ENCODE measurements at regions not wholly inside any gene's neighbourhood (a gene's known extent, or its start where the extent isn't known, plus 50 kb on each side); places are given as distances from the start of the nearest gene placed in this dataset.

DNA sequence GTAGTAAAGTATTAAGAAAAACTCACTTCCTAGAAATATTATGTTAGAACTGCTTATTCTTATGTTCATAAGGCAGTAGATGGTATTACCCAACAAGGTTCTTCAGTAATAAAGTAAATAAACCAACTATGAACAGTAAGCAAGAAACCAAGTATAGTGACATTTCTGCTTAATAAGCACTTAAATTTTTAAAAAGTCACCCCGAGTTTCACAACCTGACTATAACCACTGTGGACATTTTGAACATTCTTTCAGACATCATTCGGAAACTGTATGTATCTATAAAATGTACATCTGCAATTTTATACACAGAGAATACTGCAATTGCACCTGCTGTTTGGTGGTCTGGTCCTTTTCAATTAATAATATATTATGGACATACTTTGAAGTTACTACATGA, 1073.6 kb downstream of the XPNPEP1 start:
- H3K4me3 ChIP-seq (ENCODE audit: low read length, poor library complexity, severe bottlenecking), result no peak overlapping the region
- no peaks in the 10 kb centered on the region for H3K27me3 ChIP-seq (ENCODE audit: insufficient read depth, low read length, poor library complexity, severe bottlenecking)
- TF ChIP-seq EZH2phosphoT487 (IDR thresholded peaks at IDR 0.05; ENCODE audit: borderline replicate concordance), result no peak
- TF ChIP-seq, protein P1, sequence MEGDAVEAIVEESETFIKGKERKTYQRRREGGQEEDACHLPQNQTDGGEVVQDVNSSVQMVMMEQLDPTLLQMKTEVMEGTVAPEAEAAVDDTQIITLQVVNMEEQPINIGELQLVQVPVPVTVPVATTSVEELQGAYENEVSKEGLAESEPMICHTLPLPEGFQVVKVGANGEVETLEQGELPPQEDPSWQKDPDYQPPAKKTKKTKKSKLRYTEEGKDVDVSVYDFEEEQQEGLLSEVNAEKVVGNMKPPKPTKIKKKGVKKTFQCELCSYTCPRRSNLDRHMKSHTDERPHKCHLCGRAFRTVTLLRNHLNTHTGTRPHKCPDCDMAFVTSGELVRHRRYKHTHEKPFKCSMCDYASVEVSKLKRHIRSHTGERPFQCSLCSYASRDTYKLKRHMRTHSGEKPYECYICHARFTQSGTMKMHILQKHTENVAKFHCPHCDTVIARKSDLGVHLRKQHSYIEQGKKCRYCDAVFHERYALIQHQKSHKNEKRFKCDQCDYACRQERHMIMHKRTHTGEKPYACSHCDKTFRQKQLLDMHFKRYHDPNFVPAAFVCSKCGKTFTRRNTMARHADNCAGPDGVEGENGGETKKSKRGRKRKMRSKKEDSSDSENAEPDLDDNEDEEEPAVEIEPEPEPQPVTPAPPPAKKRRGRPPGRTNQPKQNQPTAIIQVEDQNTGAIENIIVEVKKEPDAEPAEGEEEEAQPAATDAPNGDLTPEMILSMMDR (conservative IDR thresholded peaks at IDR 0.05; ENCODE audit: low read length), result no peak
- no peaks in the 10 kb centered on the region for H3K4me1 ChIP-seq (ENCODE audit: insufficient read depth, low read length, poor library complexity, severe bottlenecking)
- no peaks in the 10 kb centered on the region for H3K9me2 ChIP-seq (replicated peaks; ENCODE audit: low read depth, low read length)
- H3K79me2 ChIP-seq (ENCODE audit: insufficient read depth, low read length), result no peaks in the 10 kb centered on the region
- no peaks in the 10 kb centered on the region for H4K20me1 ChIP-seq (ENCODE audit: insufficient read depth, low read length, poor library complexity, severe bottlenecking)
- H3K9me3 ChIP-seq (ENCODE audit: insufficient read depth, low read depth, low read length), result no peaks in the 10 kb centered on the region
- no peaks in the 10 kb centered on the region for H3K36me3 ChIP-seq (ENCODE audit: insufficient read depth, low read length)
- no peaks in the 10 kb centered on the region for H3F3A ChIP-seq (ENCODE audit: low read depth)
- H2AFZ ChIP-seq (ENCODE audit: low read length), result no peak overlapping the region
- no peak overlapping the region for H3K9ac ChIP-seq (ENCODE audit: low read depth, low read length, poor library complexity, severe bottlenecking)
- no peak overlapping the region for H3K4me2 ChIP-seq (ENCODE audit: low read depth, low read length, poor library complexity, severe bottlenecking)

GRCh38 chr10:108849186-108849585, 1074.1 kb downstream of the XPNPEP1 start:
- no peaks in the 10 kb centered on the region for H3K9me2 ChIP-seq (replicated peaks; ENCODE audit: low read depth, low read length)
- H3K4me1 ChIP-seq (ENCODE audit: insufficient read depth, low read length, poor library complexity, severe bottlenecking), result no peaks in the 10 kb centered on the region
- no peak overlapping the region for H3K9ac ChIP-seq (ENCODE audit: low read depth, low read length, poor library complexity, severe bottlenecking)
- H3K9me3 ChIP-seq (ENCODE audit: insufficient read depth, low read depth, low read length), result no peaks in the 10 kb centered on the region
- H3F3A ChIP-seq (ENCODE audit: low read depth), result no peaks in the 10 kb centered on the region
- H3K4me2 ChIP-seq (ENCODE audit: low read depth, low read length, poor library complexity, severe bottlenecking), result no peak overlapping the region
- H3K36me3 ChIP-seq (ENCODE audit: insufficient read depth, low read length), result no peaks in the 10 kb centered on the region
- TF ChIP-seq EZH2phosphoT487 (IDR thresholded peaks at IDR 0.05; ENCODE audit: borderline replicate concordance), result no peak
- TF ChIP-seq, protein P1 (conservative IDR thresholded peaks at IDR 0.05; ENCODE audit: low read length), result no peak
- no peaks in the 10 kb centered on the region for H4K20me1 ChIP-seq (ENCODE audit: insufficient read depth, low read length, poor library complexity, severe bottlenecking)
- no peak overlapping the region for H3K4me3 ChIP-seq (ENCODE audit: low read length, poor library complexity, severe bottlenecking)
- no peaks in the 10 kb centered on the region for H3K27me3 ChIP-seq (ENCODE audit: insufficient read depth, low read length, poor library complexity, severe bottlenecking)
- H3K79me2 ChIP-seq (ENCODE audit: insufficient read depth, low read length), result no peaks in the 10 kb centered on the region
- H2AFZ ChIP-seq (ENCODE audit: low read length), result no peak overlapping the region

GRCh38 chr10:108848046-108848445, 1075.3 kb downstream of the XPNPEP1 start:
- Histone ChIP-seq H3K9ac (ENCODE audit: low read depth, low read length, poor library complexity, severe bottlenecking) (no peak overlapping the region), H3K27me3 (ENCODE audit: insufficient read depth, low read length, poor library complexity, severe bottlenecking) (no peaks in the 10 kb centered on the region), H3K4me3 (ENCODE audit: low read length, poor library complexity, severe bottlenecking) (no peak overlapping the region), H4K20me1 (ENCODE audit: insufficient read depth, low read length, poor library complexity, severe bottlenecking) (no peaks in the 10 kb centered on the region), H3K4me1 (ENCODE audit: insufficient read depth, low read length, poor library complexity, severe bottlenecking) (no peaks in the 10 kb centered on the region), H3K9me2 (replicated peaks; ENCODE audit: low read depth, low read length) (no peaks in the 10 kb centered on the region), H3K36me3 (ENCODE audit: insufficient read depth, low read length) (no peaks in the 10 kb centered on the region), H3K4me2 (ENCODE audit: low read depth, low read length, poor library complexity, severe bottlenecking) (no peak overlapping the region), H3F3A (ENCODE audit: low read depth) (no peaks in the 10 kb centered on the region), H3K9me3 (ENCODE audit: insufficient read depth, low read depth, low read length) (no peaks in the 10 kb centered on the region), H3K79me2 (ENCODE audit: insufficient read depth, low read length) (no peaks in the 10 kb centered on the region), H2AFZ (ENCODE audit: low read length) (no peak overlapping the region)
- TF ChIP-seq, protein P1 (conservative IDR thresholded peaks at IDR 0.05; ENCODE audit: low read length), result no peak
- no peak for TF ChIP-seq EZH2phosphoT487 (IDR thresholded peaks at IDR 0.05; ENCODE audit: borderline replicate concordance)

Measured in Loucy (cell line).